ENCODE measurements at regions not wholly inside any gene's neighbourhood (a gene's known extent, or its start where the extent isn't known, plus 50 kb on each side); places are given as distances from the start of the nearest gene placed in this dataset.
A peak's percentile ranks its signal among the peaks of the same experiment; 100 is the strongest.
"Not testable (repeated sequence)": the region's sequence is repeated elsewhere in the genome, so short reads cannot be mapped to it uniquely, and the experiment has no call there.

- DNase-seq (ENCODE audit: low read depth); H3K4me3 ChIP-seq (ENCODE audit: low read depth, low read length): not testable (repeated sequence)
These were observed 65.5 kb upstream of the GOLGA6L4 start for GRCh38 chr15:84170029-84170428.

- H3K4me3 ChIP-seq (ENCODE audit: low read depth, low read length), result peak overlapping the region; percentile 33
- not testable (repeated sequence) for DNase-seq (ENCODE audit: low read depth)
These were observed 62.4 kb upstream of the GOLGA6L4 start for GRCh38 chr15:84173231-84173610.

Data from epithelial cell of proximal tubule (primary cell).